H9 (cell line): ENCODE measurements at regions not wholly inside any gene's neighbourhood (a gene's known extent, or its start where the extent isn't known, plus 50 kb on each side); places are given as distances from the start of the nearest gene placed in this dataset.

Source experiments
- DNase-seq: peaks from one replicate; pipeline ENCODE4 v3.0.0-alpha.2; 2017
- H2AFZ ChIP-seq: one replicate; pipeline ENCODE4 v1.6.1; 2013; ENCODE audit warnings: mild to moderate bottlenecking, low read length, control low read depth, moderate library complexity
- H2AK5ac ChIP-seq: 2 replicates; pipeline ENCODE4 v1.6.1; 2013; ENCODE audit warnings: low read length, control low read depth, mixed read lengths; ENCODE audit not compliant: insufficient read length
- H2BK120ac ChIP-seq: one replicate; pipeline ENCODE4 v1.6.1; 2013; ENCODE audit warnings: low read depth, mild to moderate bottlenecking, low read length, control low read depth, inconsistent platforms; ENCODE audit not compliant: poor library complexity, severe bottlenecking
- H2BK12ac ChIP-seq: 2 replicates; pipeline ENCODE4 v1.6.1; 2013; ENCODE audit warnings: low read length, control low read depth, mixed read lengths, low read depth; ENCODE audit not compliant: insufficient read length
- H2BK15ac ChIP-seq: 2 replicates; pipeline ENCODE4 v1.6.1; 2013; ENCODE audit warnings: low read depth, low read length, control low read depth
- H2BK20ac ChIP-seq: one replicate; pipeline ENCODE4 v1.6.1; 2013; ENCODE audit warnings: low read depth, mild to moderate bottlenecking, low read length, control low read depth, inconsistent platforms; ENCODE audit not compliant: poor library complexity, severe bottlenecking
- H2BK5ac ChIP-seq: 2 replicates; pipeline ENCODE4 v1.6.1; 2013; ENCODE audit warnings: low read length, control low read depth, mixed read lengths; ENCODE audit not compliant: insufficient read length
- H3K14ac ChIP-seq: 2 replicates; pipeline ENCODE4 v1.6.1; 2013; ENCODE audit warnings: low read length, control low read depth; ENCODE audit not compliant: insufficient read depth
- H3K18ac ChIP-seq: 2 replicates; pipeline ENCODE4 v1.6.1; 2013; ENCODE audit warnings: low read depth, mild to moderate bottlenecking, mixed read lengths, low read length, control low read depth; ENCODE audit not compliant: insufficient read length
- H3K23ac ChIP-seq: 2 replicates; pipeline ENCODE4 v1.6.1; 2013; ENCODE audit warnings: low read length, control low read depth, mixed read lengths, low read depth; ENCODE audit not compliant: insufficient read length
- H3K23me2 ChIP-seq: 2 replicates; pipeline ENCODE4 v1.6.1; 2013; ENCODE audit warnings: low read depth, mild to moderate bottlenecking, mixed read lengths, low read length, control low read depth; ENCODE audit not compliant: insufficient read length, poor library complexity, severe bottlenecking
- H3K27ac ChIP-seq: 2 replicates; pipeline ENCODE4 v1.5.1; 2013; ENCODE audit warnings: low read length, control low read depth, mixed read lengths, low read depth; ENCODE audit not compliant: insufficient read length
- H3K27me3 ChIP-seq: 2 replicates; pipeline ENCODE4 v1.6.1; 2013; ENCODE audit warnings: low read length, control low read depth, inconsistent platforms; ENCODE audit not compliant: insufficient read depth
- H3K4ac ChIP-seq: 2 replicates; pipeline ENCODE4 v1.6.1; 2013; ENCODE audit warnings: low read depth, mild to moderate bottlenecking, control low read depth, inconsistent platforms, low read length, moderate library complexity
- H3K4me1 ChIP-seq: 2 replicates; pipeline ENCODE4 v1.6.1; 2013; ENCODE audit warnings: low read length, control low read depth, inconsistent platforms; ENCODE audit not compliant: insufficient read depth
- H3K4me2 ChIP-seq: 2 replicates; pipeline ENCODE4 v1.6.1; 2013; ENCODE audit warnings: low read length, control low read depth, mixed read lengths; ENCODE audit not compliant: insufficient read length, insufficient read depth
- H3K56ac ChIP-seq: 2 replicates; pipeline ENCODE4 v1.6.1; 2013; ENCODE audit warnings: low read depth, mild to moderate bottlenecking, mixed read lengths, low read length, control low read depth; ENCODE audit not compliant: insufficient read length
- H3K79me1 ChIP-seq: 2 replicates; pipeline ENCODE4 v1.6.1; 2013; ENCODE audit warnings: low read depth, mild to moderate bottlenecking, moderate library complexity, low read length, control low read depth, inconsistent platforms; ENCODE audit not compliant: insufficient read depth, poor library complexity, severe bottlenecking
- H3K79me2 ChIP-seq: 2 replicates; pipeline ENCODE4 v1.6.1; 2013; ENCODE audit warnings: low read length, control low read depth, inconsistent platforms; ENCODE audit not compliant: insufficient read depth
- H3K9ac ChIP-seq: 2 replicates; pipeline ENCODE4 v1.6.1; 2013; ENCODE audit warnings: low read length, control low read depth, mixed read lengths; ENCODE audit not compliant: insufficient read length; ENCODE audit errors: extremely low read depth
- H3K9me3 ChIP-seq: one replicate; pipeline ENCODE4 v1.6.1; 2013; ENCODE audit warnings: low read depth, low read length, inconsistent platforms; ENCODE audit not compliant: control insufficient read depth
- H3T11ph ChIP-seq: one replicate; pipeline ENCODE4 v1.6.1; 2013; ENCODE audit warnings: mild to moderate bottlenecking, low read length, control low read depth, inconsistent platforms
- H4K20me1 ChIP-seq: one replicate; pipeline ENCODE4 v1.6.1; 2013; ENCODE audit not compliant: control insufficient read depth, insufficient read length, insufficient read depth
- H4K5ac ChIP-seq: 2 replicates; pipeline ENCODE4 v1.6.1; 2013; ENCODE audit warnings: low read depth, mild to moderate bottlenecking, mixed read lengths, low read length, control low read depth; ENCODE audit not compliant: insufficient read length
- H4K8ac ChIP-seq: replicated peaks from 2 replicates; pipeline ENCODE4 v1.6.1; 2013; ENCODE audit warnings: low read length, control low read depth, mixed read lengths, low read depth; ENCODE audit not compliant: insufficient read length
- H4K91ac ChIP-seq: 2 replicates; pipeline ENCODE4 v1.6.1; 2013; ENCODE audit warnings: low read depth, mild to moderate bottlenecking, moderate library complexity, mixed read lengths, low read length, control low read depth; ENCODE audit not compliant: insufficient read length
- H3K27ac Mint-ChIP-seq, 3 experiments: 2 replicates in 2 of 3; 3 replicates in 1 of 3; pipeline ENCODE4 v1.8.0; 2020 to 2021; ENCODE audit warnings: mixed read lengths in 3 of 3, mild to moderate bottlenecking in 1 of 3, moderate library complexity in 1 of 3
- H3K27me3 Mint-ChIP-seq: 2 replicates; pipeline ENCODE4 v1.8.0; 2021; ENCODE audit warnings: low read depth, mild to moderate bottlenecking, moderate library complexity, mixed read lengths
- H3K36me3 Mint-ChIP-seq, 3 experiments: 2 replicates in 2 of 3; 3 replicates in 1 of 3; pipeline ENCODE4 v1.8.0; 2020 to 2021; ENCODE audit warnings: low read depth in 3 of 3, mixed read lengths in 3 of 3; ENCODE audit not compliant: insufficient read depth in 1 of 3
- H3K4me1 Mint-ChIP-seq, 2 experiments: 2 replicates each; pipeline ENCODE4 v1.8.0; 2020; ENCODE audit warnings: mixed read lengths in 2 of 2
- H3K4me3 Mint-ChIP-seq, 2 experiments: 2 replicates in 1 of 2; 3 replicates in 1 of 2; pipeline ENCODE4 v1.8.0; 2020 to 2021; ENCODE audit warnings: mild to moderate bottlenecking in 2 of 2, mixed read lengths in 2 of 2, moderate library complexity in 1 of 2
- H3K9me3 Mint-ChIP-seq, 2 experiments: 2 replicates in 1 of 2; 3 replicates in 1 of 2; pipeline ENCODE4 v1.8.0; 2020; ENCODE audit warnings: mild to moderate bottlenecking in 2 of 2, mixed read lengths in 2 of 2, moderate library complexity in 1 of 2
- CTCF ChIP-seq: fragments of 200-600 bp; sonication (generic); conservative IDR thresholded peaks from 3 replicates; pipeline ENCODE4 v1.8.0; 2021; ENCODE audit warnings: antibody characterized with exemption, mild to moderate bottlenecking
- WGBS: extraction: QIAGEN DNeasy Blood & Tissue Kit; methylation state at CpG from one replicate; pipeline ENCODE4 v1.1.7; 2013; ENCODE audit warnings: missing lambda C conversion rate, low lambda C conversion rate, mixed read lengths; ENCODE audit not compliant: insufficient read length; ENCODE audit errors: extremely low coverage; 5-methylcytosine and 5-hydroxymethylcytosine counted together

DNA sequence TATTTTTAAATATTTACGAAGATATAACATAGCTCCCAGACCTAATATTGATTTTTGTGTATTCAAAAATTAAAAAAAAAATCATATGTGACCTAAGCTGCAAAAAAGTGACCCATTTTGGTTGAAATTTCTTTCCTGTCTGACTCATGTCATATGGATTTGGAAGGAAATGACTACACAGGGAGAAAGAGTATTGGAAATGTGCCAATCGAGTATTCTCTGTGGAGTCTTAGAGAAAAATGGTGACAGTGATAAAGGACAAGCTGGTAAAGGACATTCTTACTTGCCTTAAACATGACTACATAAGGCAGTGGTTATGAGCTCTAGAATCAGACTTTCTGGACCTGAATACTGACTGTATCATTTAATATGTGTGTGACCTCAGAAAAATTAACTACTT lies 262.9 kb upstream of the PTPRD start:
- no peak overlapping the region for H2BK15ac ChIP-seq
- H3K79me1 ChIP-seq: no peaks in the 10 kb centered on the region
- H3K14ac ChIP-seq: no peak overlapping the region
- H3K4me2 ChIP-seq: no peak overlapping the region
- no peak overlapping the region for H4K91ac ChIP-seq
- no peak overlapping the region for H3K4ac ChIP-seq
- no peaks in the 10 kb centered on the region for H3K27me3 ChIP-seq
- no peaks in the 10 kb centered on the region for H3K9me3 ChIP-seq
- H2BK5ac ChIP-seq: no peak overlapping the region
- H3K56ac ChIP-seq: no peak overlapping the region
- H3K23ac ChIP-seq: no peak overlapping the region
- H3K23me2 ChIP-seq: no peaks in the 10 kb centered on the region
- no peaks in the 10 kb centered on the region for H4K20me1 ChIP-seq
- no peak overlapping the region for H2AK5ac ChIP-seq
- H3K18ac ChIP-seq: no peak overlapping the region
- Mint-ChIP-seq H3K27me3 (no peaks in the 10 kb centered on the region), H3K36me3 (peaks cover 13 to 31% (median 19%) of the 10 kb centered on the region in 3 experiments), H3K27ac (no peak overlapping the region), H3K9me3 (peaks cover 21 to 22% of the 10 kb centered on the region in 2 experiments), H3K4me3 (no peak overlapping the region), H3K4me1 (peaks cover 2 to 3% of the 10 kb centered on the region in 2 experiments; a peak in 3 of 4 replicates)
- no peak for DNase-seq
- H3K4me1 ChIP-seq: no peaks in the 10 kb centered on the region
- H3K27ac ChIP-seq: no peak overlapping the region
- H2BK12ac ChIP-seq: no peak overlapping the region
- H2AFZ ChIP-seq: no peak overlapping the region
- no peak overlapping the region for H3K9ac ChIP-seq
- no peak for TF ChIP-seq CTCF
- no peak overlapping the region for H4K8ac ChIP-seq
- H3T11ph ChIP-seq: no peak overlapping the region
- no peak overlapping the region for H4K5ac ChIP-seq
- H2BK20ac ChIP-seq: no peak overlapping the region
- H3K79me2 ChIP-seq: no peaks in the 10 kb centered on the region
- no CpG with 5 or more reads among the region's 2 CpGs for WGBS
- H2BK120ac ChIP-seq: no peak overlapping the region
